ENCODE measurements at regions not wholly inside any gene's neighbourhood (a gene's known extent, or its start where the extent isn't known, plus 50 kb on each side); places are given as distances from the start of the nearest gene placed in this dataset.

DNA sequence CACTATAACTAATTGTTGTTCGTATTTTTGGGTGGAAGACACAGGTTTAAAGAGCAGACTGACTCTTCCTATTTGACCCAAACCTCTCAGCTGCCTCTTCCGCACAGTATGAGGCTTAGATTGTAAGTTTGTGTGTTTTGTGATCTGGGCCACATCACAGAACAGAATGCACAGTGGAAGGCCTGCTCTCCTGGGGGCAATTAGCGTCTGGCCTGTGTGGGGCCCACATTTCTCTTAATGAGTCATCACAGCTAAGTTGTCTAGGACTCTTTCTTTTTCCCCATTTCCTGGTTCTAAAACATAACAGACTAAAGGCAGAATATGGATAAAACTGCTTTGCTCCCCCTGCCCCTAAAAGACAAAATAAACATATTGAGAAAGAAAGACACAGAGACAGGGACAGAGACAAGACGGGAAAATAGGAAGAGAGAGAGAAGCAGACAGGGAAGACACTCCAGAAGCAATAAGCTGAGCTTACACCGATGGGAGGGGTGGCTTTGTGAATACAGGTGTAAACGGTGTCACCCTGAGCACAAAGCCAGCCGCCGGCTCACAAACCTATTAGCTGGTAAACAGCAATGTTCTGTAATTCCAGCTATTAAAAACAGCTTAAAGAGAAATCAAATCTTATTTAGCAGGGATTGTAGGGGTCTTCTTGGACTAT is 127.4 kb upstream of the OPCML start:
- no peak overlapping the region for H3K27ac Mint-ChIP-seq (ENCODE audit: unreplicated experiment)
- H3K36me3 Mint-ChIP-seq (ENCODE audit: insufficient read depth, unreplicated experiment) = no peaks in the 10 kb centered on the region
- intact Hi-C loops (cut with micrococcal nuclease; ENCODE audit: unreplicated experiment) = no loop called here
- H3K4me3 Mint-ChIP-seq (ENCODE audit: low read depth, unreplicated experiment) = no peak overlapping the region
- H3K4me1 Mint-ChIP-seq (ENCODE audit: low read depth, unreplicated experiment) = no peaks in the 10 kb centered on the region
- BruUV-seq (replicated peaks) = no TSS peak
- peaks cover 21% of the 10 kb centered on the region for H3K9me3 Mint-ChIP-seq (ENCODE audit: low read depth, unreplicated experiment)
- no peaks in the 10 kb centered on the region for H3K27me3 Mint-ChIP-seq (ENCODE audit: unreplicated experiment)
- no peak for DNase-seq
- CTCF ChIA-PET = no interaction called here
- TF ChIP-seq, protein P1, sequence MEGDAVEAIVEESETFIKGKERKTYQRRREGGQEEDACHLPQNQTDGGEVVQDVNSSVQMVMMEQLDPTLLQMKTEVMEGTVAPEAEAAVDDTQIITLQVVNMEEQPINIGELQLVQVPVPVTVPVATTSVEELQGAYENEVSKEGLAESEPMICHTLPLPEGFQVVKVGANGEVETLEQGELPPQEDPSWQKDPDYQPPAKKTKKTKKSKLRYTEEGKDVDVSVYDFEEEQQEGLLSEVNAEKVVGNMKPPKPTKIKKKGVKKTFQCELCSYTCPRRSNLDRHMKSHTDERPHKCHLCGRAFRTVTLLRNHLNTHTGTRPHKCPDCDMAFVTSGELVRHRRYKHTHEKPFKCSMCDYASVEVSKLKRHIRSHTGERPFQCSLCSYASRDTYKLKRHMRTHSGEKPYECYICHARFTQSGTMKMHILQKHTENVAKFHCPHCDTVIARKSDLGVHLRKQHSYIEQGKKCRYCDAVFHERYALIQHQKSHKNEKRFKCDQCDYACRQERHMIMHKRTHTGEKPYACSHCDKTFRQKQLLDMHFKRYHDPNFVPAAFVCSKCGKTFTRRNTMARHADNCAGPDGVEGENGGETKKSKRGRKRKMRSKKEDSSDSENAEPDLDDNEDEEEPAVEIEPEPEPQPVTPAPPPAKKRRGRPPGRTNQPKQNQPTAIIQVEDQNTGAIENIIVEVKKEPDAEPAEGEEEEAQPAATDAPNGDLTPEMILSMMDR (IDR thresholded peaks at IDR 0.05; ENCODE audit: unreplicated experiment) = no peak

DNA sequence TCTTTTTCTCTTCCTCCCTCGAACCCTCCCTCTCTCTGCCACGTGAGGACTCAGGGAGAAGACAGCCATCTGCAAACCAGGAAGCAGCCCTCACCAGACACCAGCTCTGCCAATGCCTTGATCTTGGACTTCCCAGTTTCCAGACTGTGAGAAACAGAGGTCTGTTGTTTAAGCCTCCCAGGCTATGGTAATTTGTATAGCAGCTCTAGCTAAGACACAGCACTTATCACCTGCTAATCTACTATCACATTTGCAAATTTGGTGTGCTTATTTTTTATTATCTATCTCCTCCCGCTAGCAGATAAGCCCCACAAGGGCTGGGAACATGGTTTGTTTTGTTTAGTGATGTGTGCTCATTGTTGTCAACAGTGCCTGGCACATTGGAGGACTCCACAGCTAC is 124.8 kb upstream of the OPCML start:
- DNase-seq = no peak
- Mint-ChIP-seq H3K27me3 (ENCODE audit: unreplicated experiment) (no peaks in the 10 kb centered on the region), H3K36me3 (ENCODE audit: insufficient read depth, unreplicated experiment) (no peaks in the 10 kb centered on the region), H3K4me3 (ENCODE audit: low read depth, unreplicated experiment) (no peak overlapping the region), H3K4me1 (ENCODE audit: low read depth, unreplicated experiment) (no peaks in the 10 kb centered on the region), H3K9me3 (ENCODE audit: low read depth, unreplicated experiment) (peaks cover 13% of the 10 kb centered on the region), H3K27ac (ENCODE audit: unreplicated experiment) (no peak overlapping the region)
- TF ChIP-seq, protein P1 (IDR thresholded peaks at IDR 0.05; ENCODE audit: unreplicated experiment) = no peak
- intact Hi-C loops (cut with micrococcal nuclease; ENCODE audit: unreplicated experiment) = no loop called here
- CTCF ChIA-PET = no interaction called here
- no TSS peak for BruUV-seq (replicated peaks)

DNA sequence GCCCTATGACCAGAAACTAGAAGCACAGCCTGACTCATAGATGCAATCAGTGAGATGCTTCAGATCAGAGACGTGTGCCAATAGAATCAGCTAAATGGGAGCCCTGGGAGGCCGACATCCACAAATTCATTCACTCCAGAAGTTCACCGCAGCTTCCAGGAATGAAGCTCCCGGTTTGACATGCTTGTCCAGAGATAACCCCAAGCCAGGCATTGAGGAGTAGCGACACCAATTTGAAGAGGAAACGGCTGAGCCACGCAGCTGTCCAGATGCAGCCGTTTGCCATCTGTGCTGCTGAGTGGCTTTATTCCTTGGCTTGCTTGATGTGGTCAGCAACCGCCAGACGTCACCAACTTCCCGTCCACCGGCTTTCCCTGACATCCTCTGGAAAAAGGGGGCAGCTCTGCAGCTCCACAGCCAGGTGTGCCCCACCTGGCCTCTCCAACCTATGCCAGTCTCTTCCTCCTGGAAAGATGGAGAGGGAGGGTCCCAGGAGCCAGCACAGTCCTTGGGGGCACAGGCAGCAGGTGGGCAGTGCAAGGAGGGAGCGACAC is 123.9 kb upstream of the OPCML start:
- no peak for DNase-seq
- CTCF ChIA-PET = no interaction called here
- Mint-ChIP-seq H3K9me3 (ENCODE audit: low read depth, unreplicated experiment) (peaks cover 15% of the 10 kb centered on the region), H3K36me3 (ENCODE audit: insufficient read depth, unreplicated experiment) (no peaks in the 10 kb centered on the region), H3K27ac (ENCODE audit: unreplicated experiment) (no peak overlapping the region), H3K4me1 (ENCODE audit: low read depth, unreplicated experiment) (no peaks in the 10 kb centered on the region), H3K27me3 (ENCODE audit: unreplicated experiment) (no peaks in the 10 kb centered on the region), H3K4me3 (ENCODE audit: low read depth, unreplicated experiment) (no peak overlapping the region)
- TF ChIP-seq, protein P1 (IDR thresholded peaks at IDR 0.05; ENCODE audit: unreplicated experiment) = no peak
- BruUV-seq (replicated peaks) = no TSS peak
- intact Hi-C loops (cut with micrococcal nuclease; ENCODE audit: unreplicated experiment) = no loop called here

DNA sequence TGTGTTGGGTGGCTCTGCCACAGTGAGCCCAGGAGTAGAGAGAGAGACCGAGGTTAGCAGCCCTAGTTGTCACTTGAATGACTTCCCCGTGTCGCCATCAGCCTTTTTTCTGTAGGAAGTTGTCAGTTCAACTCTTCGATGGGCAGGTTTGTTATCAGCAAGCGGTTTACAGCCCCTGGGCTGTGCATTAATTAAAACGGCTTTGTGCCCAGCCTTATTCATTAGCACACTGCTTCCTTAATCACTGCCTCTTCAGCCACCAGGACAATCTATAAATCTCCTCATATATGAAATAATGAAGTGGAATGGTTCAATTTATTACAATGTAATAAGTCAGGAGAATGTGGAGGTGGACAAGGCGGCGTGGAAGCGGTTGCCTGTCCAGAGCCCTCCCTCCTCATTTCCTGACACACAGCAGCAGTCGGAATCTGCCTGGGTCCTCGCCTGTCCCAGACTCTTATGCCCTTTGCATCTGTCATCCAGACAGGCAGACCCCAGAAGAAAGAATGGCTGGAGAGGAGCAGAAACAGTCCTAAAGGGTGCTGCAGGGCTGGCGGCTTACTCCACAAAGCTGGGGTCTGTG is 122.4 kb upstream of the OPCML start:
- no peaks in the 10 kb centered on the region for H3K4me1 Mint-ChIP-seq (ENCODE audit: low read depth, unreplicated experiment)
- TF ChIP-seq, protein P1 (IDR thresholded peaks at IDR 0.05; ENCODE audit: unreplicated experiment) = no peak
- no peaks in the 10 kb centered on the region for H3K27me3 Mint-ChIP-seq (ENCODE audit: unreplicated experiment)
- H3K4me3 Mint-ChIP-seq (ENCODE audit: low read depth, unreplicated experiment) = no peak overlapping the region
- intact Hi-C loops (cut with micrococcal nuclease; ENCODE audit: unreplicated experiment) = no loop called here
- peaks cover 19% of the 10 kb centered on the region for H3K9me3 Mint-ChIP-seq (ENCODE audit: low read depth, unreplicated experiment)
- no peak overlapping the region for H3K27ac Mint-ChIP-seq (ENCODE audit: unreplicated experiment)
- no TSS peak for BruUV-seq (replicated peaks)
- DNase-seq = no peak
- H3K36me3 Mint-ChIP-seq (ENCODE audit: insufficient read depth, unreplicated experiment) = no peaks in the 10 kb centered on the region
- CTCF ChIA-PET = no interaction called here
